Left lung (tissue), 4 donors: ENCODE measurements at regions not wholly inside any gene's neighbourhood (a gene's known extent, or its start where the extent isn't known, plus 50 kb on each side); places are given as distances from the start of the nearest gene placed in this dataset.

Experiments
- ATAC-seq: fragments of 200-7000 bp; cut with Tn5 transposase; one replicate; pipeline ENCODE4 v1.9.1; 2020; ENCODE audit warnings: moderate library complexity
- DNase-seq, 4 donors: peaks; one replicate each; pipeline ENCODE4 v3.0.0-alpha.2; 2013 to 2020
- H3K27ac ChIP-seq, 2 donors: fragments of 200-600 bp; sonication (generic) in 1 of 2; one replicate each; pipeline versions ENCODE4 v1.5.0 to v1.8.0; 2020 to 2021
- H3K27me3 ChIP-seq, 2 donors: fragments of 200-600 bp; sonication (generic) in 1 of 2; one replicate each; pipeline versions ENCODE4 v1.5.0 to v1.8.0; 2020 to 2021
- H3K36me3 ChIP-seq, 2 donors: fragments of 200-600 bp; sonication (generic) in 1 of 2; one replicate each; pipeline versions ENCODE4 v1.5.0 to v1.8.0; 2020 to 2021
- H3K4me1 ChIP-seq, 2 donors: fragments of 200-600 bp; one replicate each; pipeline ENCODE4 v1.8.0; 2021
- H3K4me3 ChIP-seq, 2 donors: fragments of 200-600 bp; sonication (generic) in 1 of 2; one replicate each; pipeline versions ENCODE4 v1.5.0 to v1.8.0; 2020 to 2021; ENCODE audit warnings: mild to moderate bottlenecking in 1 of 2
- H3K9me3 ChIP-seq, 2 donors: fragments of 200-600 bp; sonication (generic) in 1 of 2; one replicate each; pipeline versions ENCODE4 v1.5.0 to v1.8.0; 2020 to 2021
- intact Hi-C, 2 donors: fragments of 100-400 bp; cut with DNase I; formaldehyde crosslinking; loops; one replicate each; pipeline versions ENCODE4 v1.11.2 to v1.14.2; 2022
- TF ChIP-seq, protein P1 (sequence below), 2 donors: fragments of 200-600 bp; sonication (generic) in 1 of 2; IDR thresholded peaks; one replicate each; pipeline versions ENCODE4 v1.5.0 to v1.8.0; 2021; ENCODE audit warnings: antibody characterized with exemption in 2 of 2
- donor health status: DM: no; HTN: yes; CAD: no.
- donor health status: DM: no; HTN: no; CAD: no.

DNA sequence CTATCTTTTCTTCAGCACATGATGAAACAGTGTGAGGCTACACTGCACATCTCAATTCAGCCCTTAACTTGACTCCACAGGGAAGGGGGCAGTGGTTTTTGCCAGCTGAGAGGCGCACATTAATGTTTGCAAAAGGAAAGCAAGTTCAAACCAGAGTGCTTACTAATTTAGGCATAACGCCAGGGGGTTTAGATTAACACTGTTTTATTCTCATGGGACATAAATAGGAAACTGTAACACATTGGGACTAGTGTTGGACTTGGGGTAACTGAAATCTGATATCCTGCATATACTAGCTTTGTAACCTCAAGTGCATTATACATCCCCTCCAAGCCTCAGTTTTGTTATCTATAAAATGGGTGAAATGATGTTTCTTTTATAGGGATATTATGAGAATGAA lies 821.2 kb upstream of the ID2 start:
- Histone ChIP-seq H3K27me3 (no peaks in the 10 kb centered on the region), H3K27ac (no peak overlapping the region), H3K36me3 (no peaks in the 10 kb centered on the region), H3K4me1 (no peaks in the 10 kb centered on the region), H3K9me3 (no peaks in the 10 kb centered on the region), H3K4me3 (no peak overlapping the region)
- intact Hi-C loops = no loop called here
- TF ChIP-seq, protein P1, sequence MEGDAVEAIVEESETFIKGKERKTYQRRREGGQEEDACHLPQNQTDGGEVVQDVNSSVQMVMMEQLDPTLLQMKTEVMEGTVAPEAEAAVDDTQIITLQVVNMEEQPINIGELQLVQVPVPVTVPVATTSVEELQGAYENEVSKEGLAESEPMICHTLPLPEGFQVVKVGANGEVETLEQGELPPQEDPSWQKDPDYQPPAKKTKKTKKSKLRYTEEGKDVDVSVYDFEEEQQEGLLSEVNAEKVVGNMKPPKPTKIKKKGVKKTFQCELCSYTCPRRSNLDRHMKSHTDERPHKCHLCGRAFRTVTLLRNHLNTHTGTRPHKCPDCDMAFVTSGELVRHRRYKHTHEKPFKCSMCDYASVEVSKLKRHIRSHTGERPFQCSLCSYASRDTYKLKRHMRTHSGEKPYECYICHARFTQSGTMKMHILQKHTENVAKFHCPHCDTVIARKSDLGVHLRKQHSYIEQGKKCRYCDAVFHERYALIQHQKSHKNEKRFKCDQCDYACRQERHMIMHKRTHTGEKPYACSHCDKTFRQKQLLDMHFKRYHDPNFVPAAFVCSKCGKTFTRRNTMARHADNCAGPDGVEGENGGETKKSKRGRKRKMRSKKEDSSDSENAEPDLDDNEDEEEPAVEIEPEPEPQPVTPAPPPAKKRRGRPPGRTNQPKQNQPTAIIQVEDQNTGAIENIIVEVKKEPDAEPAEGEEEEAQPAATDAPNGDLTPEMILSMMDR (IDR thresholded peaks at IDR 0.05) = no peak
- ATAC-seq = no peak
- no peak for DNase-seq

DNA sequence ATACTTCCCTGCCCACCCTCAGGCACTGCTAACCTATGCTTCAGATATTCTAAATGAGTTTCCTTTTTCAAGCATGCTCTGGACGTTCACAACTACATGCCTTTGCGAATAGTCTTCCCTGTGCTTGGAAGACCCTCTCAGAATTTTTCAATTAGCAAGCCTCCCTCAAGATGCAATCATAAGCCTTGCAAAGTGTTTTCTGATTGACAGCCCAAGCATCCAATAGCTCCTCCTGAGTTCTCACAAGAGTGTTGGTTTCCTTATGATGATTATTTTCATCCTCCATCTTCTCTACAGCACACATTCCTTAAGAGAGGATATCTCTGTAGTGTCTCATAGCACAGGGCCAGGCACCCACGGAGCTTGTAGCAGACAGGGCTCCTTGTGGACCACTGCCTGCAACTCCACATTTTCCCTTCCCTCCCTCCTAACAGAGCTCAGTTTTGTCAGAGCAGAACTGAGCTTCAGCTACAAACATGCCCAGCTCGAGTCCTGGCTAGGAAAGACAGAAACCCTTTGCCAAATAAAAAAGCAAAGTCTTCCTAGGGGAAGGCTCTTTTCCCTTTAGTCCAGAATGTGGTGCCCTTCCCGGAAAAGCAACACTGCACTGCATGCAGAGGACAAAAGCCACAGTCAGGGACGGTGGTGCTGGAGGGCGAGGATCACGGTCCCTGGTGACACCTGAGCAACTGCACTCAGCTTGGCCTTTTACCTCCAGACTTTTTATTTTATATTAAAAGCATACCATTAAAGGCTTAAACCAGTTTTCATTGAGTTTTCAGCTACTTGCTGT lies 819.8 kb upstream of the ID2 start:
- no peak overlapping the region for H3K4me3 ChIP-seq
- no peaks in the 10 kb centered on the region for H3K27me3 ChIP-seq
- no peaks in the 10 kb centered on the region for H3K36me3 ChIP-seq
- no peaks in the 10 kb centered on the region for H3K9me3 ChIP-seq
- no peak for DNase-seq
- intact Hi-C loops = no loop called here
- ATAC-seq = no peak
- H3K27ac ChIP-seq = no peak overlapping the region
- TF ChIP-seq, protein P1 (IDR thresholded peaks at IDR 0.05) = no peak
- H3K4me1 ChIP-seq = peaks cover 0 to 6% of the 10 kb centered on the region in 2 donors

DNA sequence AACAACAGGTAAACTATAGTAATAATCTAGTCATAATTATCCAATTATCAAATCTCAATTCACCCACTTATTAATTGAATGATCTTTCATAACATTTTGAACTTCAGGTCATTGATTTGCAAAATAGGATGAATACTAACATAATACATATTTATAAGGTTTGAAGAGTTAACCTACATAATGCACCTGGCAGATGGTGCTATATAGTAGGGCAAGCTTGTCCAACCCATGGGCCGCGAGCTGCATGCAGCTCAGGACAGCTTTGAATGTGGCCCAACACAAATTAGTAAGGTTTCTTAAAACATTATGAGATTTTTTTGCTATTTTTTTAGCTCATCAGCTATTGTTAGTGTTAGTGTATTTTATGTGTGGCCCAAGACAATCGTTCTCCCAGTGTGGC lies 815.8 kb upstream of the ID2 start:
- H3K27me3 ChIP-seq = no peaks in the 10 kb centered on the region
- H3K4me1 ChIP-seq = peaks cover 0 to 18% of the 10 kb centered on the region in 2 donors
- ATAC-seq (no peak), DNase-seq (no peak)
- H3K27ac ChIP-seq = no peak overlapping the region
- no peak overlapping the region for H3K4me3 ChIP-seq
- H3K36me3 ChIP-seq = no peaks in the 10 kb centered on the region
- TF ChIP-seq, protein P1 (IDR thresholded peaks at IDR 0.05) = no peak
- no peaks in the 10 kb centered on the region for H3K9me3 ChIP-seq
- intact Hi-C loops = no loop called here

DNA sequence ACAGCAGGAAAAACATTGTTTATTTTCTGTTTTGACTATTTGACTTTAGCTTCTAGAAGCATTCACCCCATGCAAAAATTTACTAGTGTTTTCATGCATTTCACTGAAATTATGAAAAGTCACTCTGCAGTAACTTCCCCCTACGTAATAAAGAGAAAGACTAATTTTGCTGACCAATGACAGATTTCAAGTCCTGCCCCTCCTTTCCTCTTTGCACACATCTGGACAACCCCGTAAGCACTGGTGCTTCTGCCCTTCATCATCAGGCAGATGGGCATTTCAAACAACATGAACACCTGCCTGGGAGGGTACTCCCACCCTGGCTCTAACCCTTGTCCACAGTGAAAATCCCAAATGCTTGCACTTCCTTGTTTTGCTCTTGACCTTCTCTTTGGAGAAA lies 815.0 kb upstream of the ID2 start:
- no peaks in the 10 kb centered on the region for H3K9me3 ChIP-seq
- no peak for ATAC-seq
- intact Hi-C loops = no loop called here
- no peaks in the 10 kb centered on the region for H3K27me3 ChIP-seq
- peak overlapping the region in 1 of 2 donors; percentile 74 for H3K27ac ChIP-seq
- no peak overlapping the region for H3K4me3 ChIP-seq
- peaks cover 0 to 18% of the 10 kb centered on the region in 2 donors for H3K4me1 ChIP-seq
- no peak for DNase-seq
- TF ChIP-seq, protein P1 (IDR thresholded peaks at IDR 0.05) = no peak
- H3K36me3 ChIP-seq = no peaks in the 10 kb centered on the region

DNA sequence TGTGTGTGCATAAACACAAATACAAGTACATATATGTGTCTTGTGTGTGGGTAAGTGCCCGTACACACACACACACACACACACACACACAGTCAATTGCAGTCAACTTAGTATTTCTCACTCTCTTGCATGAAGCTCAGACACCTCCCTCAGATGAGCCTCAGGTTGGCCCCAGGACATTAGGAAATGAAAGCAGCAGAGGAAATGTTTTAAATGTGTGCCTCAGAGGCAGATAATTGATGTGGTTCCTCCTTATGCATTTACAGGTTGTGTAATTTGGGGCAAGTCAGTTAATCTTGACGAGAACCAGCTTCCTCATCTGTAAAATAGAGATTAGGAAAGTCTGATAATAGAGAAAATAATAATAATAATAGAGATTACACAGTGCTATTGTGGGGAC lies 814.0 kb upstream of the ID2 start:
- Histone ChIP-seq H3K27ac (peak overlapping the region in 1 of 2 donors; percentile 74), H3K9me3 (no peaks in the 10 kb centered on the region), H3K36me3 (no peaks in the 10 kb centered on the region), H3K4me1 (peaks cover 0 to 18% of the 10 kb centered on the region in 2 donors), H3K4me3 (no peak overlapping the region), H3K27me3 (no peaks in the 10 kb centered on the region)
- intact Hi-C loops = no loop called here
- TF ChIP-seq, protein P1 (IDR thresholded peaks at IDR 0.05) = no peak
- ATAC-seq (no peak), DNase-seq (no peak)
